WTC11 (cell line): ENCODE measurements at regions not wholly inside any gene's neighbourhood (a gene's known extent, or its start where the extent isn't known, plus 50 kb on each side); places are given as distances from the start of the nearest gene placed in this dataset.
A peak's percentile ranks its signal among the peaks of the same experiment; 100 is the strongest.

Experiments used
- ATAC-seq: fragments of 200-7000 bp; cut with Tn5 transposase; 2 replicates; pipeline ENCODE4 v1.10.0; 2021; ENCODE audit warnings: mild to moderate bottlenecking, moderate library complexity
- CTCF ChIA-PET: fragments of 300-600 bp; sonication (Branson Sonifier 250); formaldehyde crosslinking; loops from one replicate; lab custom pipeline; 2021; ENCODE audit warnings: antibody characterized with exemption; lab: Charles Lee
- POLR2A ChIA-PET: fragments of 350-600 bp; sonication (Branson Sonifier 250); formaldehyde crosslinking; loops from one replicate; lab custom pipeline; 2021; ENCODE audit warnings: antibody characterized with exemption; lab: Charles Lee
- DNase-seq: peaks from one replicate; pipeline ENCODE4 v3.0.0; 2021; ENCODE audit warnings: low spot score
- H3K27ac Mint-ChIP-seq: 2 replicates; pipeline ENCODE4 v1.8.0; 2021; ENCODE audit warnings: mixed read lengths
- H3K27me3 Mint-ChIP-seq: 2 replicates; pipeline ENCODE4 v1.8.0; 2021; ENCODE audit warnings: low read depth, mild to moderate bottlenecking, moderate library complexity, mixed read lengths
- H3K36me3 Mint-ChIP-seq: 2 replicates; pipeline ENCODE4 v1.8.0; 2021; ENCODE audit warnings: mixed read lengths
- H3K4me1 Mint-ChIP-seq: 2 replicates; pipeline ENCODE4 v1.8.0; 2022; ENCODE audit warnings: mixed read lengths
- H3K4me3 Mint-ChIP-seq: 2 replicates; pipeline ENCODE4 v1.8.0; 2021; ENCODE audit warnings: mild to moderate bottlenecking, moderate library complexity, mixed read lengths
- H3K9me3 Mint-ChIP-seq: 2 replicates; pipeline ENCODE4 v1.8.0; 2021; ENCODE audit warnings: mixed read lengths
- CBFB ChIP-seq: sonication (generic); formaldehyde crosslinking; IDR thresholded peaks from 2 replicates; pipeline ENCODE4 v1.8.1; 2022; ENCODE audit warnings: mild to moderate bottlenecking, low read depth, missing genetic modification reagents
- CREB1 ChIP-seq: sonication (generic); formaldehyde crosslinking; IDR thresholded peaks from 2 replicates; pipeline ENCODE4 v1.8.0; 2023; ENCODE audit warnings: mild to moderate bottlenecking, missing genetic modification reagents
- ELF4 ChIP-seq: sonication (generic); formaldehyde crosslinking; IDR thresholded peaks from 2 replicates; pipeline ENCODE4 v1.8.1; 2022; ENCODE audit warnings: low read depth, mild to moderate bottlenecking, moderate library complexity, missing genetic modification reagents
- EMX1 ChIP-seq: fragments of 250-450 bp; sonication (Bioruptor Pico); IDR thresholded peaks from 2 replicates; pipeline ENCODE4 v1.8.0; 2021; ENCODE audit warnings: mild to moderate bottlenecking
- FOXP4 ChIP-seq: sonication (generic); formaldehyde crosslinking; IDR thresholded peaks from 2 replicates; pipeline ENCODE4 v1.8.0; 2022; ENCODE audit warnings: mild to moderate bottlenecking, missing genetic modification reagents
- HMGXB4 ChIP-seq: sonication (generic); formaldehyde crosslinking; IDR thresholded peaks from 2 replicates; pipeline ENCODE4 v1.8.1; 2023; ENCODE audit warnings: mild to moderate bottlenecking, moderate library complexity, missing genetic modification reagents
- OVOL2 ChIP-seq: fragments of 250-450 bp; sonication (Bioruptor Pico); IDR thresholded peaks from 2 replicates; pipeline ENCODE4 v1.9.0; 2021; ENCODE audit warnings: mild to moderate bottlenecking, borderline replicate concordance
- PRRX2 ChIP-seq: fragments of 250-450 bp; sonication (Bioruptor Pico); IDR thresholded peaks from 2 replicates; pipeline ENCODE4 v1.8.0; 2021; ENCODE audit warnings: mild to moderate bottlenecking
- RELA ChIP-seq: sonication (generic); formaldehyde crosslinking; IDR thresholded peaks from 2 replicates; pipeline ENCODE4 v1.8.1; 2022; ENCODE audit warnings: missing genetic modification reagents, mild to moderate bottlenecking, borderline replicate concordance
- SMAD3 ChIP-seq: sonication (generic); formaldehyde crosslinking; IDR thresholded peaks from 2 replicates; pipeline ENCODE4 v1.8.0; 2022; ENCODE audit warnings: missing genetic modification reagents, mild to moderate bottlenecking, borderline replicate concordance
- SMAD4 ChIP-seq: sonication (generic); formaldehyde crosslinking; IDR thresholded peaks from 2 replicates; pipeline ENCODE4 v1.8.0; 2022; ENCODE audit warnings: mild to moderate bottlenecking, missing genetic modification reagents
- TCF7 ChIP-seq: sonication (generic); formaldehyde crosslinking; IDR thresholded peaks from 2 replicates; pipeline ENCODE4 v1.8.0; 2022; ENCODE audit warnings: mild to moderate bottlenecking, low read depth, missing genetic modification reagents, moderate library complexity
- TEAD4 ChIP-seq: sonication (generic); formaldehyde crosslinking; IDR thresholded peaks from 2 replicates; pipeline ENCODE4 v1.8.0; 2022; ENCODE audit warnings: mild to moderate bottlenecking, missing genetic modification reagents
- USF2 ChIP-seq: sonication (generic); formaldehyde crosslinking; IDR thresholded peaks from 2 replicates; pipeline ENCODE4 v1.8.1; 2023; ENCODE audit warnings: mild to moderate bottlenecking, missing genetic modification reagents, moderate library complexity
- ZBTB21 ChIP-seq: sonication (generic); formaldehyde crosslinking; IDR thresholded peaks from 2 replicates; pipeline ENCODE4 v1.8.1; 2023; ENCODE audit warnings: mild to moderate bottlenecking, missing genetic modification reagents, borderline replicate concordance
- ZNF263 ChIP-seq: sonication (generic); formaldehyde crosslinking; IDR thresholded peaks from 2 replicates; pipeline ENCODE4 v1.8.1; 2022; ENCODE audit warnings: low read depth, mild to moderate bottlenecking, moderate library complexity, missing genetic modification reagents
- ZNF281 ChIP-seq: sonication (generic); formaldehyde crosslinking; IDR thresholded peaks from 2 replicates; pipeline ENCODE4 v1.8.0; 2023; ENCODE audit warnings: mild to moderate bottlenecking, missing genetic modification reagents
- ZNF317 ChIP-seq: sonication (generic); formaldehyde crosslinking; IDR thresholded peaks from 2 replicates; pipeline ENCODE4 v1.8.1; 2023; ENCODE audit warnings: low read depth, mild to moderate bottlenecking, moderate library complexity, missing genetic modification reagents, borderline replicate concordance
- ZNF416 ChIP-seq: fragments of 250-450 bp; sonication (Bioruptor Pico); IDR thresholded peaks from 2 replicates; pipeline ENCODE4 v1.9.0; 2021; ENCODE audit warnings: mild to moderate bottlenecking, inconsistent platforms
- TF ChIP-seq, protein P1 (sequence below): sonication (generic); formaldehyde crosslinking; IDR thresholded peaks from 2 replicates; pipeline ENCODE4 v1.8.1; 2023; ENCODE audit warnings: mild to moderate bottlenecking, missing genetic modification reagents, borderline replicate concordance
- TF ChIP-seq, protein P2 (sequence below): fragments of 250-450 bp; sonication (Bioruptor Pico); IDR thresholded peaks from 2 replicates; pipeline ENCODE4 v1.8.0; 2021; ENCODE audit warnings: mild to moderate bottlenecking

DNA sequence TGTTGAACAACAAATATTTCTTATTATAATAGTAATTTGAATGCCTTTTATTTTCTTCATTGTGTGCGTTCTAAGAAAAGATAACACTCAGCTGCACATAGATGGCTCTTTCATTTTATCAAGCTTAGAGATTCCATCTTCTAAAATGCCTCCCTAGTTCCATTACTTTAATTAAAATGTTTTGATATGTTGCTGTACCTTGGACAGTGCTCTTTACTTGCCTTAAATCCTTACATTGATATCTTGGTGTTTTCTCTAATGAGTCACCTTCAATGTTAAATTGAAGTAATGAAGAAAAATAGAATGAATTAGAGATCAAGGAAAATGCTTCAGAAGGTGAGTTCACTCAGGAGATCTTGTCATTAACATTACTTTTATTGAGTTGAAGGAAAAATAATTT lies 1672.4 kb upstream of the AGA start (continued):
- TF ChIP-seq, protein P1, sequence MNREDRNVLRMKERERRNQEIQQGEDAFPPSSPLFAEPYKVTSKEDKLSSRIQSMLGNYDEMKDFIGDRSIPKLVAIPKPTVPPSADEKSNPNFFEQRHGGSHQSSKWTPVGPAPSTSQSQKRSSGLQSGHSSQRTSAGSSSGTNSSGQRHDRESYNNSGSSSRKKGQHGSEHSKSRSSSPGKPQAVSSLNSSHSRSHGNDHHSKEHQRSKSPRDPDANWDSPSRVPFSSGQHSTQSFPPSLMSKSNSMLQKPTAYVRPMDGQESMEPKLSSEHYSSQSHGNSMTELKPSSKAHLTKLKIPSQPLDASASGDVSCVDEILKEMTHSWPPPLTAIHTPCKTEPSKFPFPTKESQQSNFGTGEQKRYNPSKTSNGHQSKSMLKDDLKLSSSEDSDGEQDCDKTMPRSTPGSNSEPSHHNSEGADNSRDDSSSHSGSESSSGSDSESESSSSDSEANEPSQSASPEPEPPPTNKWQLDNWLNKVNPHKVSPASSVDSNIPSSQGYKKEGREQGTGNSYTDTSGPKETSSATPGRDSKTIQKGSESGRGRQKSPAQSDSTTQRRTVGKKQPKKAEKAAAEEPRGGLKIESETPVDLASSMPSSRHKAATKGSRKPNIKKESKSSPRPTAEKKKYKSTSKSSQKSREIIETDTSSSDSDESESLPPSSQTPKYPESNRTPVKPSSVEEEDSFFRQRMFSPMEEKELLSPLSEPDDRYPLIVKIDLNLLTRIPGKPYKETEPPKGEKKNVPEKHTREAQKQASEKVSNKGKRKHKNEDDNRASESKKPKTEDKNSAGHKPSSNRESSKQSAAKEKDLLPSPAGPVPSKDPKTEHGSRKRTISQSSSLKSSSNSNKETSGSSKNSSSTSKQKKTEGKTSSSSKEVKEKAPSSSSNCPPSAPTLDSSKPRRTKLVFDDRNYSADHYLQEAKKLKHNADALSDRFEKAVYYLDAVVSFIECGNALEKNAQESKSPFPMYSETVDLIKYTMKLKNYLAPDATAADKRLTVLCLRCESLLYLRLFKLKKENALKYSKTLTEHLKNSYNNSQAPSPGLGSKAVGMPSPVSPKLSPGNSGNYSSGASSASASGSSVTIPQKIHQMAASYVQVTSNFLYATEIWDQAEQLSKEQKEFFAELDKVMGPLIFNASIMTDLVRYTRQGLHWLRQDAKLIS (CRISPR knock-in tag) = no peak
- TF ChIP-seq RELA = no peak
- no peak for TF ChIP-seq ZNF281
- TF ChIP-seq CREB1 = no peak
- TF ChIP-seq ELF4 (CRISPR knock-in tag) = no peak
- TF ChIP-seq CBFB (CRISPR knock-in tag) = no peak
- no peak for TF ChIP-seq ZNF416 (CRISPR knock-in tag)
- TF ChIP-seq, protein P2, sequence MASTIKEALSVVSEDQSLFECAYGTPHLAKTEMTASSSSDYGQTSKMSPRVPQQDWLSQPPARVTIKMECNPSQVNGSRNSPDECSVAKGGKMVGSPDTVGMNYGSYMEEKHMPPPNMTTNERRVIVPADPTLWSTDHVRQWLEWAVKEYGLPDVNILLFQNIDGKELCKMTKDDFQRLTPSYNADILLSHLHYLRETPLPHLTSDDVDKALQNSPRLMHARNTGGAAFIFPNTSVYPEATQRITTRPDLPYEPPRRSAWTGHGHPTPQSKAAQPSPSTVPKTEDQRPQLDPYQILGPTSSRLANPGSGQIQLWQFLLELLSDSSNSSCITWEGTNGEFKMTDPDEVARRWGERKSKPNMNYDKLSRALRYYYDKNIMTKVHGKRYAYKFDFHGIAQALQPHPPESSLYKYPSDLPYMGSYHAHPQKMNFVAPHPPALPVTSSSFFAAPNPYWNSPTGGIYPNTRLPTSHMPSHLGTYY (CRISPR knock-in tag) = no peak
- no peak for TF ChIP-seq TEAD4 (CRISPR knock-in tag)
- TF ChIP-seq FOXP4 = no peak
- TF ChIP-seq SMAD4 = no peak
- TF ChIP-seq ZNF317 (CRISPR knock-in tag) = no peak

- ChIA-PET CTCF (interaction anchor here (0.7 kb wide), 1 partner anchor 10 kb away, joined by 3 read pairs; no protein-coding TSS in a partner anchor), POLR2A (no interaction called here)
- Mint-ChIP-seq H3K9me3 (no peaks in the 10 kb centered on the region), H3K4me1 (peaks cover 20% of the 10 kb centered on the region), H3K27me3 (no peaks in the 10 kb centered on the region), H3K36me3 (no peaks in the 10 kb centered on the region), H3K27ac (peak overlapping the region; percentile 7; the same call in 1 of the 2 replicates), H3K4me3 (no peak overlapping the region)
- DNase-seq = no peak
- ATAC-seq = no peak
- TF ChIP-seq TCF7 (CRISPR knock-in tag) (no peak), EMX1 (no peak), ZNF263 (no peak), OVOL2 (no peak), SMAD3 (CRISPR knock-in tag) (no peak), USF2 (CRISPR knock-in tag) (no peak), ZBTB21 (CRISPR knock-in tag) (no peak), HMGXB4 (CRISPR knock-in tag) (no peak), PRRX2 (CRISPR knock-in tag) (no peak)
- TF ChIP-seq, protein P1 (CRISPR knock-in tag) = no peak
Measured at GRCh38 chr4:179116011-179116410, 1673.8 kb upstream of the AGA start.
